ENCODE measurements at regions not wholly inside any gene's neighbourhood (a gene's known extent, or its start where the extent isn't known, plus 50 kb on each side); places are given as distances from the start of the nearest gene placed in this dataset.

DNA sequence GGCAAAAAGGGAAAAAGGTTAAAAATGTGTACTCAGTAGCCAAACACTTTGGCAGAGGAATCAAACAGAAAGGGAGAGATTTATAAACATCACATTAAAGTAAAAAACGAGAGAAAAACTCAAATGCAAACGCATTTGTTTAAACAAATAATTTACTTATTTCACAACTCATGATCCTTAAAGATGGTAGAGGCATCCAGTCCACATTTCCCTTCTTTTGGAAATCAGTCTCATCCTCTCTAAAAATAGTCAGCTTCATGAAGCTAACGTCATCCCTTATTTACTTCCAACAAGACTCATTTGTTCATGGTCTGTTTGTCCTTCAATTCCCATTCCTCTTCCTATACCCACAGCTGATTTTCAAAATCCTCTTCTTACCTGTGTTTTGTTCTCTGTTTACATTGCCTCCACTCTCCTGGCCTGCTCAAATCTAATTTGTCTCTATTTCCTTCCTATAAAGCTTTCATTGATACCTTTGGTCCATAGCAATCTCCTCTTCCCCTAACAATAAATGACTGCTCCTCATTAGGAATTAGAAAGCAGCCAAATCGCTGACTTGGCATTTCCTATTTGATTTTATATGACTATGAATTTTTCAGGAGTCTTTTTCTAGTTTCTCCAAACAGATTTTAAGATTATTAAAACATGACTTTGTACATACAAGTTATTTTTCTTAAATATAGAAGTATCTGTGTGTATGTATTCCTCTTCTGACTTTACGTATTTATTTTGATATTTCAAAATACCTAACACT, 805.3 kb downstream of the TLE1 start:
- TF ChIP-seq, protein P1, sequence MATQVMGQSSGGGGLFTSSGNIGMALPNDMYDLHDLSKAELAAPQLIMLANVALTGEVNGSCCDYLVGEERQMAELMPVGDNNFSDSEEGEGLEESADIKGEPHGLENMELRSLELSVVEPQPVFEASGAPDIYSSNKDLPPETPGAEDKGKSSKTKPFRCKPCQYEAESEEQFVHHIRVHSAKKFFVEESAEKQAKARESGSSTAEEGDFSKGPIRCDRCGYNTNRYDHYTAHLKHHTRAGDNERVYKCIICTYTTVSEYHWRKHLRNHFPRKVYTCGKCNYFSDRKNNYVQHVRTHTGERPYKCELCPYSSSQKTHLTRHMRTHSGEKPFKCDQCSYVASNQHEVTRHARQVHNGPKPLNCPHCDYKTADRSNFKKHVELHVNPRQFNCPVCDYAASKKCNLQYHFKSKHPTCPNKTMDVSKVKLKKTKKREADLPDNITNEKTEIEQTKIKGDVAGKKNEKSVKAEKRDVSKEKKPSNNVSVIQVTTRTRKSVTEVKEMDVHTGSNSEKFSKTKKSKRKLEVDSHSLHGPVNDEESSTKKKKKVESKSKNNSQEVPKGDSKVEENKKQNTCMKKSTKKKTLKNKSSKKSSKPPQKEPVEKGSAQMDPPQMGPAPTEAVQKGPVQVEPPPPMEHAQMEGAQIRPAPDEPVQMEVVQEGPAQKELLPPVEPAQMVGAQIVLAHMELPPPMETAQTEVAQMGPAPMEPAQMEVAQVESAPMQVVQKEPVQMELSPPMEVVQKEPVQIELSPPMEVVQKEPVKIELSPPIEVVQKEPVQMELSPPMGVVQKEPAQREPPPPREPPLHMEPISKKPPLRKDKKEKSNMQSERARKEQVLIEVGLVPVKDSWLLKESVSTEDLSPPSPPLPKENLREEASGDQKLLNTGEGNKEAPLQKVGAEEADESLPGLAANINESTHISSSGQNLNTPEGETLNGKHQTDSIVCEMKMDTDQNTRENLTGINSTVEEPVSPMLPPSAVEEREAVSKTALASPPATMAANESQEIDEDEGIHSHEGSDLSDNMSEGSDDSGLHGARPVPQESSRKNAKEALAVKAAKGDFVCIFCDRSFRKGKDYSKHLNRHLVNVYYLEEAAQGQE (IDR thresholded peaks at IDR 0.05; ENCODE audit: insufficient read depth in 1 of 2, low read depth in 2 of 2, low read length in 2 of 2) = no peak
- TF ChIP-seq TAF1 (IDR thresholded peaks at IDR 0.05; ENCODE audit: borderline replicate concordance, insufficient read depth, low read length) (no peak), SIN3A (IDR thresholded peaks at IDR 0.05; ENCODE audit: borderline replicate concordance, insufficient read depth, low read length) (no peak)

DNA sequence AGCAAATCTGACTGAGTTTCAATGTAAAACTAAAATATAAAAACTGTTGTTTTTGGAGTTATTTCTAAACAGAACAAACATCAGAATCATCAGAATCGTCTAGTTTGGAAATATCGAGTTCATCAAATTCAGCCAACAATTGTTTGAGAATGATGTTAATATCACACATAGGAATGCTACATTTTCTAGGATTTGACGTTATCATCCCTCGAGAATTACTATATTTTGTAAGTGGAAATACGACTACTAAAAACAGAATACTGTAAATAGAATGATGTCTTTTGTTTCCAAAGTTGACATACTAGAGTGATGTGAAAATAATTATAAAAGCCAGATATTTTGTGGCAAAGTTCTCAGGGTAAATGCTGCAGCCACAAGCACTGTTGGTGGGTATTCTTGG, 805.9 kb downstream of the TLE1 start:
- no peak for TF ChIP-seq TAF1 (IDR thresholded peaks at IDR 0.05; ENCODE audit: borderline replicate concordance, insufficient read depth, low read length)
- no peak for TF ChIP-seq SIN3A (IDR thresholded peaks at IDR 0.05; ENCODE audit: borderline replicate concordance, insufficient read depth, low read length)
- TF ChIP-seq FOXP2 (optimal IDR thresholded peaks at IDR 0.05; ENCODE audit: borderline replicate concordance, extremely low read depth, extremely low read length, insufficient read depth) = no peak
- TF ChIP-seq, protein P1 (IDR thresholded peaks at IDR 0.05; ENCODE audit: insufficient read depth in 1 of 2, low read depth in 2 of 2, low read length in 2 of 2) = no peak
- no peak for TF ChIP-seq POLR2AphosphoS5 (IDR thresholded peaks at IDR 0.05; ENCODE audit: low read depth, low read length)

DNA sequence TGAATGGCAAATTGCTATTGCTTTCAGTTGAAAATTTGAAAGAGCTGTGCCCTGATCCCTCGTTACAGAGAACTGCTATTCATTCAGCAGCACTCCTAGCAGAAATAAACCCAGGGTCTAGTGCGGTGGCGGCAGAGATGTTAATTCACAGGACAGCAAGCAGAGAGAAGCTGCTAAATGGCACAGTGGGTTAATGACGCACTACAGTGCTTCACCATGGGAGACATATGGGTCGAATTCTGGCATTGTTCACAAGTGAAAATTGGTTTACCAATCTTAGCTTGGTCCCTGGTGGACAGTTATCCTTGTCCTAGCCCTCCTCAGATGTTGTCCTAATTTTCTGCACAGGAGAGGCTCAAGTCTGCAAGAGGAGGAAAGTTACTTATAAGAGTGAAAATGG, 807.4 kb downstream of the TLE1 start:
- TF ChIP-seq, protein P1 (IDR thresholded peaks at IDR 0.05; ENCODE audit: insufficient read depth in 1 of 2, low read depth in 2 of 2, low read length in 2 of 2) = no peak

DNA sequence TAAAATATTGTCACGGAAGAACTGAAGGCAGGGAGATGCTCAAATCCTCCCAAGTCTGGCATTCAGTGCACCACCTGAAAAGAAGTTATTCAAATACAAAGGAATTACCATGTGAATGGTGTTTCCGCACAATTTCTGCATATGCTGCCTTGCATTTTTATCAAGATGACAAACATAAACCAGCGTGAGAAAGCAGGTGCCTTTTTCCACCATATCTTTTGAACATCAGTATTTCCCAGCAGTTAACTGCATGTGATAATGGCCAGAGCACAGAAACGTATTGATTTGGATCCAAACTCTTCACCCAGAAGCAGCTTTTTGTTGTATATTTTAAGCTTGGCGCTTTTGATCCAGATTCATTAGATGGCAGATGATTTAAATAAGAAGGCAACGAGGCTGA, 808.0 kb downstream of the TLE1 start:
- no peak for TF ChIP-seq SIN3A (IDR thresholded peaks at IDR 0.05; ENCODE audit: borderline replicate concordance, insufficient read depth, low read length)
- TF ChIP-seq POLR2AphosphoS5 (IDR thresholded peaks at IDR 0.05; ENCODE audit: low read depth, low read length) = no peak
- TF ChIP-seq TAF1 (IDR thresholded peaks at IDR 0.05; ENCODE audit: borderline replicate concordance, insufficient read depth, low read length) = no peak
- TF ChIP-seq, protein P1 (IDR thresholded peaks at IDR 0.05; ENCODE audit: insufficient read depth in 1 of 2, low read depth in 2 of 2, low read length in 2 of 2) = no peak
- TF ChIP-seq FOXP2 (optimal IDR thresholded peaks at IDR 0.05; ENCODE audit: borderline replicate concordance, extremely low read depth, extremely low read length, insufficient read depth) = no peak

DNA sequence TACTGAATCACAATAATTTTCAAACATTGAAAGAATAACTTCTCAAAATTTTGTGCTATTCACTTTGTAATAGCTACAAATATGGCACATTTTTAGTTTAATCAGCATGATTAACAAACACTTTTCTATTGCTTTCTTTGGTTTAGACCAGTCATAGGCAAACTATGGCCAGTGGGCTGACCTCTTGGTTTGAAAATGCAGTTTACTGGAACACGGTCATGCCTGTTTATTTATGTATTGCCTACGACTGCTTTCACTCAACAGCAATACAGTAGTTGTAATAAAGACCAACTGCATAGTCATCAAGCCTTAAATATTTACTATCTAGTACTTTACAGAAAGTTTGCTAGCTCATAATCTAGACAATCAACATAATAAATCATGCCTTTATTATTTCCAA, 810.8 kb downstream of the TLE1 start:
- no peak for TF ChIP-seq TAF1 (IDR thresholded peaks at IDR 0.05; ENCODE audit: borderline replicate concordance, insufficient read depth, low read length)
- no peak for TF ChIP-seq SIN3A (IDR thresholded peaks at IDR 0.05; ENCODE audit: borderline replicate concordance, insufficient read depth, low read length)
- TF ChIP-seq, protein P1 (IDR thresholded peaks at IDR 0.05; ENCODE audit: insufficient read depth in 1 of 2, low read depth in 2 of 2, low read length in 2 of 2) = no peak
- TF ChIP-seq POLR2AphosphoS5 (IDR thresholded peaks at IDR 0.05; ENCODE audit: low read depth, low read length) = no peak
- no peak for TF ChIP-seq FOXP2 (optimal IDR thresholded peaks at IDR 0.05; ENCODE audit: borderline replicate concordance, extremely low read depth, extremely low read length, insufficient read depth)
